ENCODE measurements at regions not wholly inside any gene's neighbourhood (a gene's known extent, or its start where the extent isn't known, plus 50 kb on each side); places are given as distances from the start of the nearest gene placed in this dataset.

DNA sequence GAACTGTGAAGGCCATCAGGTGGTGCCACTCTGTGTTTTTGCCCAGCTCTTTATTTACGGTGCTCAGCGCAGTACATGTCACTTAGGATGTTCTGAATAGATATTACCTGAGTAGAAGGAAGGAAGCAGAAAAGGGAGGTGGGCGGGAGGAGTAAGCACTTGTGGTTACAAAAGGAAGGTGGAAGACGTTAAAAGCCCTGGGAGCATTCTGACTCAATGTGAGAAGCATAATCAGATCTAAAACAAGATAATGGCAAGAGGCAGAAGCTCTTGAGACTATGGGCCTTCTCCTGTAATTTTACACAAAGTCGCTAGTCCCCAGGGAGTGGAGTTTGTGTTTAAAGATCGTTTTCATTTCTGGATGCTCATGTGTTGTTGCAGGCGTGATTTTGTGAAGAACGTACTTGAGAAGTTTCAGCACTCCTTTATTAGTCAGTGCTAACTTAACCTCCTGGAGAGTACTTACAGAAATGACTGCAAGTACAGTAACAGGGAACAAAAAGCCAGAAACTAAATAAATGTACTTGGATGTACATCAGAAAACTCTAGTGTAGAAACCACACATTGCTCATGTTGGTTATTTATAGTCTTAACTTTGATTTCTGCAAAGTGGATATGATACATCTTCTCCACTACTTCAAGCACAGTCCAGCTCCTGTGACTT, 1523.5 kb downstream of the AACS start:
- DNase-seq (ENCODE audit: low spot score) = no peak
- ATAC-seq = no peak
- no peaks in the 10 kb centered on the region for H3K4me1 Mint-ChIP-seq
- H3K27me3 Mint-ChIP-seq (ENCODE audit: low read depth) = peaks cover 6% of the 10 kb centered on the region; the same call in 1 of the 2 replicates
- ChIA-PET POLR2A (no interaction called here), CTCF (no interaction called here)
- H3K4me3 Mint-ChIP-seq = no peak overlapping the region
- peaks cover 74% of the 10 kb centered on the region for H3K9me3 Mint-ChIP-seq
- peaks cover 70% of the 10 kb centered on the region for H3K36me3 Mint-ChIP-seq
- no peak overlapping the region for H3K27ac Mint-ChIP-seq
- TF ChIP-seq, protein P1, sequence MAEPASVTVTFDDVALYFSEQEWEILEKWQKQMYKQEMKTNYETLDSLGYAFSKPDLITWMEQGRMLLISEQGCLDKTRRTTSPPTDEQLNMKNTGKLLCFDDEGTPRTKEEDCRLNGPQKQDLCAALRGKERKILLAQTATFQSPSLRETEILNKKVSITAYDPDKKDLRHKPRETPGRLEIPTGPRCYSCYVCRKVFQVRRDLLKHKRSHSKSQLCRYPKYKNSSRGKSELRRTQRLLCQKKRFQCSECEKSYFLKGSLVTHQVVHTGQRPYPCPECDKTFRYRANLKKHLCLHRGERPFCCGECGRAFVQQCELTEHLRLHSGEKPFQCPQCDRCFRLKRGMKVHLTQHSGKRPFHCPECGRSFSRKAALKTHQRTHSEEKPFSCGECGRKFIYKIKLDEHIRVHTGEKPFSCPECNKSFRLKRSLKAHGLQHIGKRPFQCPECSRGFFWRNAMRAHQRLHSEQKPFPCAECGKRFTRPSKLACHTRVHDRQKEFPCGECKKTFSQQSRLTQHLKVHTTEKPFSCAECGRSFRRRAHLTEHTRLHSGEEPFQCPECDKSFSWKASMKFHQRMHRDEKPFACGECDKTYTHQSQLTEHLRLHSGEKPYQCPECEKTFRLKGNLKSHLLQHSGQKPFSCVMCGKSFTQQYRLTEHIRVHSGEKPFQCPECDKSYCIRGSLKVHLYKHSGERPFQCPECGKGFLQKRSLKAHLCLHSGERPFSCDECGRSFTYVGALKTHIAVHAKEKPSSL (CRISPR knock-in tag; conservative IDR thresholded peaks at IDR 0.05) = no peak
- no peak for TF ChIP-seq ZNF138 (CRISPR knock-in tag; conservative IDR thresholded peaks at IDR 0.05)
- TF ChIP-seq, protein P2, sequence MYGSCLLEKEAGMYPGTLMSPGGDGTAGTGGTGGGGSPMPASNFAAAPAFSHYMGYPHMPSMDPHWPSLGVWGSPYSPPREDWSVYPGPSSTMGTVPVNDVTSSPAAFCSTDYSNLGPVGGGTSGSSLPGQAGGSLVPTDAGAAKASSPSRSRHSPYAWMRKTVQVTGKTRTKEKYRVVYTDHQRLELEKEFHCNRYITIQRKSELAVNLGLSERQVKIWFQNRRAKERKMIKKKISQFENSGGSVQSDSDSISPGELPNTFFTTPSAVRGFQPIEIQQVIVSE (CRISPR knock-in tag; IDR thresholded peaks at IDR 0.05; ENCODE audit: borderline replicate concordance) = no peak
- no peak for TF ChIP-seq FOXP1 (CRISPR knock-in tag; IDR thresholded peaks at IDR 0.05; ENCODE audit: borderline replicate concordance)
- TF ChIP-seq TEAD4 (CRISPR knock-in tag; IDR thresholded peaks at IDR 0.05) = no peak
- no peak for TF ChIP-seq TCF7 (CRISPR knock-in tag; IDR thresholded peaks at IDR 0.05; ENCODE audit: low read depth)
- TF ChIP-seq, protein P3, sequence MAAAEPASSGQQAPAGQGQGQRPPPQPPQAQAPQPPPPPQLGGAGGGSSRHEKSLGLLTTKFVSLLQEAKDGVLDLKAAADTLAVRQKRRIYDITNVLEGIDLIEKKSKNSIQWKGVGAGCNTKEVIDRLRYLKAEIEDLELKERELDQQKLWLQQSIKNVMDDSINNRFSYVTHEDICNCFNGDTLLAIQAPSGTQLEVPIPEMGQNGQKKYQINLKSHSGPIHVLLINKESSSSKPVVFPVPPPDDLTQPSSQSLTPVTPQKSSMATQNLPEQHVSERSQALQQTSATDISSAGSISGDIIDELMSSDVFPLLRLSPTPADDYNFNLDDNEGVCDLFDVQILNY (CRISPR knock-in tag; IDR thresholded peaks at IDR 0.05) = no peak
- no peak for TF ChIP-seq NFE2L1 (CRISPR knock-in tag; IDR thresholded peaks at IDR 0.05)
- no peak for TF ChIP-seq TP53 (CRISPR knock-in tag; IDR thresholded peaks at IDR 0.05)
- TF ChIP-seq NFYB (CRISPR knock-in tag; conservative IDR thresholded peaks at IDR 0.05; ENCODE audit: low read depth) = no peak
- no peak for TF ChIP-seq CREM (CRISPR knock-in tag; IDR thresholded peaks at IDR 0.05)
- TF ChIP-seq ESRRA (CRISPR knock-in tag; IDR thresholded peaks at IDR 0.05; ENCODE audit: borderline replicate concordance) = no peak
- TF ChIP-seq HMGA2 (CRISPR knock-in tag; IDR thresholded peaks at IDR 0.05) = no peak
- TF ChIP-seq ATF1 (CRISPR knock-in tag; IDR thresholded peaks at IDR 0.05) = no peak
- no peak for TF ChIP-seq ELF4 (CRISPR knock-in tag; IDR thresholded peaks at IDR 0.05; ENCODE audit: low read depth)
- TF ChIP-seq, protein P4, sequence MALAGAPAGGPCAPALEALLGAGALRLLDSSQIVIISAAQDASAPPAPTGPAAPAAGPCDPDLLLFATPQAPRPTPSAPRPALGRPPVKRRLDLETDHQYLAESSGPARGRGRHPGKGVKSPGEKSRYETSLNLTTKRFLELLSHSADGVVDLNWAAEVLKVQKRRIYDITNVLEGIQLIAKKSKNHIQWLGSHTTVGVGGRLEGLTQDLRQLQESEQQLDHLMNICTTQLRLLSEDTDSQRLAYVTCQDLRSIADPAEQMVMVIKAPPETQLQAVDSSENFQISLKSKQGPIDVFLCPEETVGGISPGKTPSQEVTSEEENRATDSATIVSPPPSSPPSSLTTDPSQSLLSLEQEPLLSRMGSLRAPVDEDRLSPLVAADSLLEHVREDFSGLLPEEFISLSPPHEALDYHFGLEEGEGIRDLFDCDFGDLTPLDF (CRISPR knock-in tag; IDR thresholded peaks at IDR 0.05) = no peak
- TF ChIP-seq, protein P5, sequence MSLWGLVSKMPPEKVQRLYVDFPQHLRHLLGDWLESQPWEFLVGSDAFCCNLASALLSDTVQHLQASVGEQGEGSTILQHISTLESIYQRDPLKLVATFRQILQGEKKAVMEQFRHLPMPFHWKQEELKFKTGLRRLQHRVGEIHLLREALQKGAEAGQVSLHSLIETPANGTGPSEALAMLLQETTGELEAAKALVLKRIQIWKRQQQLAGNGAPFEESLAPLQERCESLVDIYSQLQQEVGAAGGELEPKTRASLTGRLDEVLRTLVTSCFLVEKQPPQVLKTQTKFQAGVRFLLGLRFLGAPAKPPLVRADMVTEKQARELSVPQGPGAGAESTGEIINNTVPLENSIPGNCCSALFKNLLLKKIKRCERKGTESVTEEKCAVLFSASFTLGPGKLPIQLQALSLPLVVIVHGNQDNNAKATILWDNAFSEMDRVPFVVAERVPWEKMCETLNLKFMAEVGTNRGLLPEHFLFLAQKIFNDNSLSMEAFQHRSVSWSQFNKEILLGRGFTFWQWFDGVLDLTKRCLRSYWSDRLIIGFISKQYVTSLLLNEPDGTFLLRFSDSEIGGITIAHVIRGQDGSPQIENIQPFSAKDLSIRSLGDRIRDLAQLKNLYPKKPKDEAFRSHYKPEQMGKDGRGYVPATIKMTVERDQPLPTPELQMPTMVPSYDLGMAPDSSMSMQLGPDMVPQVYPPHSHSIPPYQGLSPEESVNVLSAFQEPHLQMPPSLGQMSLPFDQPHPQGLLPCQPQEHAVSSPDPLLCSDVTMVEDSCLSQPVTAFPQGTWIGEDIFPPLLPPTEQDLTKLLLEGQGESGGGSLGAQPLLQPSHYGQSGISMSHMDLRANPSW (CRISPR knock-in tag; conservative IDR thresholded peaks at IDR 0.05; ENCODE audit: low read depth) = no peak
- TF ChIP-seq, protein P6, sequence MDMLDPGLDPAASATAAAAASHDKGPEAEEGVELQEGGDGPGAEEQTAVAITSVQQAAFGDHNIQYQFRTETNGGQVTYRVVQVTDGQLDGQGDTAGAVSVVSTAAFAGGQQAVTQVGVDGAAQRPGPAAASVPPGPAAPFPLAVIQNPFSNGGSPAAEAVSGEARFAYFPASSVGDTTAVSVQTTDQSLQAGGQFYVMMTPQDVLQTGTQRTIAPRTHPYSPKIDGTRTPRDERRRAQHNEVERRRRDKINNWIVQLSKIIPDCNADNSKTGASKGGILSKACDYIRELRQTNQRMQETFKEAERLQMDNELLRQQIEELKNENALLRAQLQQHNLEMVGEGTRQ (CRISPR knock-in tag; IDR thresholded peaks at IDR 0.05) = no peak
- TF ChIP-seq FOXJ3 (CRISPR knock-in tag; IDR thresholded peaks at IDR 0.05; ENCODE audit: borderline replicate concordance) = no peak
